CD14-positive monocyte (primary cell): ENCODE measurements at regions not wholly inside any gene's neighbourhood (a gene's known extent, or its start where the extent isn't known, plus 50 kb on each side); places are given as distances from the start of the nearest gene placed in this dataset.

Source experiments
- DNase-seq, 3 donors: peaks; one replicate each; pipeline ENCODE4 v3.0.0-alpha.2; 2011 to 2022
- H2AFZ ChIP-seq: 2 replicates; pipeline ENCODE4 v1.6.0; 2012; ENCODE audit warnings: mild to moderate bottlenecking, low read depth, low read length, inconsistent platforms; ENCODE audit not compliant: insufficient read depth, poor library complexity, severe bottlenecking
- H3K27ac ChIP-seq, 2 donors: 1 replicate in 1 of 2; 2 replicates in 1 of 2; pipeline ENCODE4 v1.5.1; 2012 to 2013; ENCODE audit warnings: low read length in 2 of 2, control low read depth in 1 of 2, inconsistent platforms in 1 of 2, low read depth in 1 of 2, mild to moderate bottlenecking in 1 of 2
- H3K27me3 ChIP-seq, 2 donors: one replicate each; pipeline versions ENCODE4 v1.6.0 to v1.6.1; 2011 to 2013; ENCODE audit warnings: low read length in 2 of 2; ENCODE audit not compliant: control insufficient read depth in 2 of 2, insufficient read depth in 2 of 2
- H3K36me3 ChIP-seq, 2 donors: replicated peaks in 1 of 2; 1 replicate in 1 of 2; 2 replicates in 1 of 2; pipeline versions ENCODE4 v1.5.1 to v1.6.1; 2012 to 2013; ENCODE audit warnings: low read length in 2 of 2, control low read depth in 1 of 2, inconsistent platforms in 1 of 2, mild to moderate bottlenecking in 1 of 2; ENCODE audit not compliant: insufficient read depth in 2 of 2, control insufficient read depth in 1 of 2
- H3K4me1 ChIP-seq, 2 donors: 1 replicate in 1 of 2; 2 replicates in 1 of 2; pipeline versions ENCODE4 v1.5.1 to v1.6.1; 2012 to 2013; ENCODE audit warnings: low read length in 2 of 2, control low read depth in 1 of 2, inconsistent platforms in 1 of 2, mild to moderate bottlenecking in 1 of 2, moderate library complexity in 1 of 2; ENCODE audit not compliant: insufficient read depth in 2 of 2, control insufficient read depth in 1 of 2
- H3K4me2 ChIP-seq: replicated peaks from 2 replicates; pipeline ENCODE3; 2012; ENCODE audit warnings: low read length, moderate library complexity, mild to moderate bottlenecking; ENCODE audit not compliant: poor library complexity, severe bottlenecking; ENCODE audit errors: extremely low read depth
- H3K4me3 ChIP-seq, 3 experiments: fragments of 200-600 bp in 1 of 3; sonication (generic) in 1 of 3; replicated peaks in 1 of 3; 1 replicate in 2 of 3; 2 replicates in 1 of 3; pipeline ENCODE4 v1.5.1; 2011 to 2013; ENCODE audit warnings: low read length in 3 of 3, mild to moderate bottlenecking in 3 of 3, control low read depth in 2 of 3, low read depth in 2 of 3, inconsistent platforms in 1 of 3, moderate library complexity in 1 of 3
- H3K79me2 ChIP-seq: 2 replicates; pipeline ENCODE4 v1.6.0; 2012; ENCODE audit warnings: mild to moderate bottlenecking, control low read depth, inconsistent platforms, low read length, moderate library complexity; ENCODE audit not compliant: insufficient read depth
- H3K9ac ChIP-seq: 2 replicates; pipeline ENCODE4 v1.6.0; 2017; ENCODE audit warnings: low read length, mild to moderate bottlenecking; ENCODE audit not compliant: insufficient read depth, poor library complexity, severe bottlenecking
- H3K9me3 ChIP-seq, 2 donors: replicated peaks in 1 of 2; 1 replicate in 1 of 2; 2 replicates in 1 of 2; pipeline versions ENCODE4 v1.5.1 to v1.6.1; 2012 to 2013; ENCODE audit warnings: low read length in 2 of 2, control low read depth in 1 of 2; ENCODE audit not compliant: control insufficient read depth in 1 of 2, insufficient read depth in 1 of 2
- H4K20me1 ChIP-seq: 2 replicates; pipeline ENCODE4 v1.6.0; 2012; ENCODE audit warnings: mild to moderate bottlenecking, low read length, control low read depth, moderate library complexity; ENCODE audit not compliant: insufficient read depth
- H3K27ac Mint-ChIP-seq, 7 donors: one replicate each; pipeline ENCODE4 v1.8.0; 2020; ENCODE audit warnings: mild to moderate bottlenecking in 7 of 7, mixed read lengths in 7 of 7, moderate library complexity in 6 of 7, inconsistent platforms in 2 of 7
- H3K27me3 Mint-ChIP-seq, 3 donors: one replicate each; pipeline ENCODE4 v1.8.0; 2021 to 2022; ENCODE audit warnings: low read depth in 3 of 3, mild to moderate bottlenecking in 3 of 3, mixed read lengths in 3 of 3, moderate library complexity in 3 of 3, inconsistent platforms in 1 of 3
- H3K36me3 Mint-ChIP-seq, 2 donors: one replicate each; pipeline ENCODE4 v1.8.0; 2020; ENCODE audit warnings: mixed read lengths in 2 of 2, inconsistent platforms in 1 of 2, mild to moderate bottlenecking in 1 of 2
- H3K4me1 Mint-ChIP-seq: one replicate; pipeline ENCODE4 v1.8.0; 2020; ENCODE audit warnings: mild to moderate bottlenecking, mixed read lengths
- H3K4me3 Mint-ChIP-seq, 2 donors: one replicate each; pipeline ENCODE4 v1.8.0; 2020; ENCODE audit warnings: mild to moderate bottlenecking in 2 of 2, mixed read lengths in 2 of 2, moderate library complexity in 1 of 2
- H3K9me3 Mint-ChIP-seq, 7 donors: one replicate each; pipeline ENCODE4 v1.8.0; 2020 to 2022; ENCODE audit warnings: mixed read lengths in 7 of 7, mild to moderate bottlenecking in 6 of 7, moderate library complexity in 6 of 7, inconsistent platforms in 2 of 7
- CTCF ChIP-seq: fragments of 200-600 bp; IDR thresholded peaks from one replicate; pipeline ENCODE4 v1.8.0; 2022; ENCODE audit warnings: antibody characterized with exemption, mild to moderate bottlenecking
- WGBS: methylation state at CpG from one replicate; pipeline ENCODE4 v1.1.5; 2013; ENCODE audit warnings: missing lambda C conversion rate; ENCODE audit not compliant: insufficient coverage; 5-methylcytosine and 5-hydroxymethylcytosine counted together
- intact Hi-C, 2 donors: fragments of 100-400 bp; cut with micrococcal nuclease; formaldehyde crosslinking; loops; one replicate each; pipeline versions ENCODE4 v1.15.0 to v1.15.1; 2023

GRCh38 chrX:113728937-113729336 is 854.9 kb upstream of the HTR2C start:
- peaks cover 0 to 2% (median 0%) of the 10 kb centered on the region in 3 donors for H3K27me3 Mint-ChIP-seq
- no peak for DNase-seq
- Histone ChIP-seq H3K27me3 (no peaks in the 10 kb centered on the region), H3K4me1 (no peaks in the 10 kb centered on the region), H4K20me1 (no peaks in the 10 kb centered on the region), H3K9me3 (no peaks in the 10 kb centered on the region), H3K9ac (no peak overlapping the region), H3K4me2 (no peak overlapping the region), H3K4me3 (no peak overlapping the region), H3K27ac (no peak overlapping the region), H3K36me3 (no peaks in the 10 kb centered on the region), H3K79me2 (no peaks in the 10 kb centered on the region), H2AFZ (no peak overlapping the region)
- H3K36me3 Mint-ChIP-seq, result no peaks in the 10 kb centered on the region
- H3K4me1 Mint-ChIP-seq, result no peaks in the 10 kb centered on the region
- H3K9me3 Mint-ChIP-seq, result peaks cover 0 to 7% (median 5%) of the 10 kb centered on the region in 7 donors
- intact Hi-C loops, result no loop called here
- no peak for TF ChIP-seq CTCF
- H3K4me3 Mint-ChIP-seq, result no peak overlapping the region
- H3K27ac Mint-ChIP-seq, result no peak overlapping the region
- WGBS, result no CpG with 5 or more reads among the region's 2 CpGs

DNA sequence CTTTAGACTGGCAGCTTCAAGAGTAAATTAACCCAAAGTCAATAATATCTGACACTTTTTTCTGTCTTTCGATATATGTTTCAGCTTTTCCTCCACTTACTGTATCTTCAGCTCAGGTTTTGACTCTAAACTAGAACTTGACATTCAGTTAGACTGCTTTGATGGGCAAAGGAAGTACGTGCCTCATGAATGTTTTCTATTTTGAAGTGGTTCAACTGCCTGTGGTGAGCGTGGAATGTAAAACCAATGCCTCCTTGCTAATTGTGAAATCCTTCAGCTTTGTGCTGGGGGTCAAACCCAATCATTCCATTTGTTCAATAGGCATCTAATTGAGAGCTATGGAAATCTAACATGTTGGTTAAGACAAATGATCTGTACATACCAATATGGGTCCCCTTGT is 857.0 kb upstream of the HTR2C start:
- H3K36me3 ChIP-seq, result no peaks in the 10 kb centered on the region
- no peaks in the 10 kb centered on the region for H3K27me3 ChIP-seq
- WGBS, result no CpG with 5 or more reads among the region's 3 CpGs
- no peak for TF ChIP-seq CTCF
- intact Hi-C loops, result no loop called here
- no peaks in the 10 kb centered on the region for H3K4me1 Mint-ChIP-seq
- no peak overlapping the region for H3K4me3 Mint-ChIP-seq
- H3K27me3 Mint-ChIP-seq, result no peaks in the 10 kb centered on the region
- no peaks in the 10 kb centered on the region for H3K4me1 ChIP-seq
- H3K9me3 Mint-ChIP-seq, result peaks cover 0 to 7% (median 3%) of the 10 kb centered on the region in 7 donors
- H4K20me1 ChIP-seq, result no peaks in the 10 kb centered on the region
- no peaks in the 10 kb centered on the region for H3K36me3 Mint-ChIP-seq
- no peaks in the 10 kb centered on the region for H3K9me3 ChIP-seq
- no peak overlapping the region for H3K4me2 ChIP-seq
- H3K27ac ChIP-seq, result no peak overlapping the region
- DNase-seq, result no peak
- no peak overlapping the region for H3K4me3 ChIP-seq
- no peak overlapping the region for H3K27ac Mint-ChIP-seq
- H3K9ac ChIP-seq, result no peak overlapping the region
- H2AFZ ChIP-seq, result no peak overlapping the region
- no peaks in the 10 kb centered on the region for H3K79me2 ChIP-seq
